Stomach (tissue), 8 donors: ENCODE measurements at regions not wholly inside any gene's neighbourhood (a gene's known extent, or its start where the extent isn't known, plus 50 kb on each side); places are given as distances from the start of the nearest gene placed in this dataset.

ENCODE experiments used
- DNase-seq, 2 donors: peaks; one replicate each; pipeline versions ENCODE4 v3.0.0 to v3.0.0-alpha.2; 2013 to 2019
- H3K27ac ChIP-seq, 5 donors: fragments of 200-600 bp in 4 of 5; sonication (generic) in 4 of 5; one replicate each; pipeline ENCODE4 v1.5.1; 2013 to 2019; ENCODE audit warnings: mild to moderate bottlenecking in 1 of 5, moderate library complexity in 1 of 5
- H3K27me3 ChIP-seq, 3 donors: fragments of 200-600 bp; sonication (generic); one replicate each; pipeline ENCODE4 v1.5.1; 2017 to 2019; ENCODE audit warnings: mixed run types in 1 of 3
- H3K36me3 ChIP-seq, 4 donors: fragments of 200-600 bp; sonication (generic); 1 replicate in 3 of 4; 2 replicates in 1 of 4; pipeline ENCODE4 v1.5.1; 2016 to 2019
- H3K4me1 ChIP-seq, 4 donors: fragments of 200-600 bp; sonication (generic); one replicate each; pipeline ENCODE4 v1.5.1; 2016 to 2019
- H3K4me3 ChIP-seq, 4 donors: fragments of 200-600 bp; sonication (generic) in 3 of 4; one replicate each; pipeline ENCODE4 v1.5.1; 2016 to 2019; ENCODE audit warnings: mild to moderate bottlenecking in 1 of 4
- H3K9me3 ChIP-seq, 4 donors: fragments of 200-600 bp; sonication (generic); one replicate each; pipeline ENCODE4 v1.5.1; 2016 to 2019
- EP300 ChIP-seq: sonication (generic); formaldehyde crosslinking; IDR thresholded peaks from one replicate; pipeline ENCODE4 v1.6.1; 2017; ENCODE audit warnings: antibody characterized with exemption
- POLR2A ChIP-seq, 4 donors: fragments of 450-650 bp; IDR thresholded peaks; one replicate each; pipeline ENCODE4 v1.6.1; 2016; ENCODE audit warnings: antibody characterized with exemption in 4 of 4, control low read depth in 2 of 4, mild to moderate bottlenecking in 1 of 4, moderate library complexity in 1 of 4
- POLR2AphosphoS5 ChIP-seq, 3 donors: sonication (generic); formaldehyde crosslinking; IDR thresholded peaks; one replicate each; pipeline ENCODE4 v1.6.1; 2016; ENCODE audit warnings: antibody characterized with exemption in 3 of 3
- WGBS, 5 donors: extraction: QIAGEN DNeasy Blood & Tissue Kit in 3 of 5; methylation state at CpG; one replicate each; pipeline versions ENCODE4 v1.1.5 to v1.1.7; 2013 to 2018; 5-methylcytosine and 5-hydroxymethylcytosine counted together
- intact Hi-C: fragments of 100-400 bp; cut with DNase I; formaldehyde crosslinking; loops from one replicate; pipeline ENCODE4 v1.15.1; 2023; ENCODE audit warnings: low total_unique reads
- TF ChIP-seq, protein P1 (sequence below), 7 experiments: fragments of 450-650 bp in 4 of 7; fragments of 200-600 bp in 3 of 7; sonication (generic) in 3 of 7; IDR thresholded peaks; one replicate each; pipeline ENCODE4 v1.5.1; 2016 to 2019; ENCODE audit warnings: antibody characterized with exemption in 7 of 7, control low read depth in 2 of 7, mild to moderate bottlenecking in 1 of 7
- donor health status: healthy with polysubstance abuse.
- donor health status: Bipolar disorder and iron deficiency.
- donor health status: healthy.

DNA sequence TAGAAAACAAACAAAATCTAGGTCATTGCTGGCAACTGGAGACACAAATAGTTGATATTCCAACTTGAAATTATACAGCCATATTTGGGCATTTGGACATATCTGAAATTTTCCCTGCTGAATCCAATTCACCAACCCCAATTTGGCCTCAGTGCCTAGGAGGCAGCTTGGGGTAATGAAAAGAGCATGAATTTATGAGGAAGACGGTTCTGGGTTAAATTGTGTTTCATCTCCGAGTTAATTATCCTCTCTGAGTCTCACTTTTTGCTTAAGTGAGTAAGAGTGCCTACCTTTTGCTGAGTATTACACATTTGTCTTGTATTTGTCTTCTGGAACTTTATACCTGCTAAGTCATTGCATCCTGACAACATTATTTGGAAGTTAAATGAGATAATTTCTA lies 1906.8 kb upstream of the PIK3C3 start:
- Histone ChIP-seq H3K36me3 (no peaks in the 10 kb centered on the region), H3K4me1 (no peaks in the 10 kb centered on the region), H3K4me3 (no peak overlapping the region), H3K27me3 (no peaks in the 10 kb centered on the region), H3K27ac (no peak overlapping the region), H3K9me3 (no peaks in the 10 kb centered on the region)
- TF ChIP-seq POLR2A (IDR thresholded peaks at IDR 0.05) (no peak), POLR2AphosphoS5 (IDR thresholded peaks at IDR 0.05) (no peak), EP300 (no peak)
- TF ChIP-seq, protein P1, sequence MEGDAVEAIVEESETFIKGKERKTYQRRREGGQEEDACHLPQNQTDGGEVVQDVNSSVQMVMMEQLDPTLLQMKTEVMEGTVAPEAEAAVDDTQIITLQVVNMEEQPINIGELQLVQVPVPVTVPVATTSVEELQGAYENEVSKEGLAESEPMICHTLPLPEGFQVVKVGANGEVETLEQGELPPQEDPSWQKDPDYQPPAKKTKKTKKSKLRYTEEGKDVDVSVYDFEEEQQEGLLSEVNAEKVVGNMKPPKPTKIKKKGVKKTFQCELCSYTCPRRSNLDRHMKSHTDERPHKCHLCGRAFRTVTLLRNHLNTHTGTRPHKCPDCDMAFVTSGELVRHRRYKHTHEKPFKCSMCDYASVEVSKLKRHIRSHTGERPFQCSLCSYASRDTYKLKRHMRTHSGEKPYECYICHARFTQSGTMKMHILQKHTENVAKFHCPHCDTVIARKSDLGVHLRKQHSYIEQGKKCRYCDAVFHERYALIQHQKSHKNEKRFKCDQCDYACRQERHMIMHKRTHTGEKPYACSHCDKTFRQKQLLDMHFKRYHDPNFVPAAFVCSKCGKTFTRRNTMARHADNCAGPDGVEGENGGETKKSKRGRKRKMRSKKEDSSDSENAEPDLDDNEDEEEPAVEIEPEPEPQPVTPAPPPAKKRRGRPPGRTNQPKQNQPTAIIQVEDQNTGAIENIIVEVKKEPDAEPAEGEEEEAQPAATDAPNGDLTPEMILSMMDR (IDR thresholded peaks at IDR 0.05) = no peak
- 80 to 92% (median 84%) methylated on average over 2 of the region's 2 CpGs for WGBS, 5 donors
- intact Hi-C loops = no loop called here
- DNase-seq = no peak

DNA sequence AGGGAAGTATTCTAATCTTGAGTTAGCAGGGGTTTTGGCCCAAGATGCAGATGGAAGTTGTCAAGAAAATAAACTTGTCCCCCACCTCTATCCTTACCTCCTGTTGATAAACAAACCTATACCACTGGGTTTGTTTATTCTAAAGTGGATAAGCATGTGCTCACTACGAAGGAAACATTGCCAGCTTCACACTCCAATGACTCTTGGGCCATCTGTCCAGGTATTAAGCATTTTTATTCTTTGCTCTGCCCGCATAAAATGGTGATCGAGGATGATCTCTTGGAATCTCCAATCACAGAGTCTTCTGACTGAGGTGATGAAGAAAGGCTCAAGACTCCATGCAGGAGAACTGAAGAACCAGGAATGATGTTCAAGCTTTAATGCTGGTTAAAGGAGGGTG lies 1908.4 kb upstream of the PIK3C3 start:
- Histone ChIP-seq H3K36me3 (no peaks in the 10 kb centered on the region), H3K4me1 (no peaks in the 10 kb centered on the region), H3K27ac (no peak overlapping the region), H3K4me3 (no peak overlapping the region), H3K27me3 (no peaks in the 10 kb centered on the region), H3K9me3 (no peaks in the 10 kb centered on the region)
- TF ChIP-seq, protein P1 (IDR thresholded peaks at IDR 0.05) = no peak
- TF ChIP-seq POLR2A (IDR thresholded peaks at IDR 0.05) (no peak), POLR2AphosphoS5 (IDR thresholded peaks at IDR 0.05) (no peak), EP300 (no peak)
- intact Hi-C loops = no loop called here
- DNase-seq = no peak
- WGBS, 5 donors = 71 to 78% (median 74%) methylated on average over 3 of the region's 3 CpGs

DNA sequence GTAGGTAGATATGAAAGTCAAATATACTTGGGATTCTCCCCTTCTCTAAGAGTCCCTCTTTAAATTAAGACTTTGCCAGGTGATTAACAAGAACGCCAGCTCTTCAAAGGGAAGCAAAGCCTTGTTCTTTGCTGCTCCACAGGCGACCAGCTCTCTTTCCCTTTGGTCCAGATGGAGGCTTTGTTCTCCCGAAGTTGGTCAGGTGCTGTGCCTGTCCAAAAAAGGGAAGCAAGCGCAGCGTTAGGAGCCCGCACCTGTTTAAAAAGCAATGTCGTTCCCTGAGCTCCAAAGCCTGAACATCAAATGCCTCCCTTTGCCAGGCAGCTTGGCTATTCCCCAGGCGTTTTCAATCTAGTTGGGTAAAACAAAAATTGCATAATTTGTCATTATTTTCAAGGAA lies 1913.1 kb upstream of the PIK3C3 start:
- H3K4me1 ChIP-seq = no peaks in the 10 kb centered on the region
- no peak overlapping the region for H3K4me3 ChIP-seq
- no peaks in the 10 kb centered on the region for H3K36me3 ChIP-seq
- intact Hi-C loops = no loop called here
- TF ChIP-seq POLR2AphosphoS5 (IDR thresholded peaks at IDR 0.05) = no peak
- TF ChIP-seq POLR2A (IDR thresholded peaks at IDR 0.05) = no peak
- no peak for TF ChIP-seq EP300
- TF ChIP-seq, protein P1 (IDR thresholded peaks at IDR 0.05) = no peak
- DNase-seq = no peak
- no peak overlapping the region for H3K27ac ChIP-seq
- WGBS, 5 donors = 45 to 73% (median 55%) methylated on average over 8 of the region's 8 CpGs
- H3K27me3 ChIP-seq = no peaks in the 10 kb centered on the region
- H3K9me3 ChIP-seq = no peaks in the 10 kb centered on the region

DNA sequence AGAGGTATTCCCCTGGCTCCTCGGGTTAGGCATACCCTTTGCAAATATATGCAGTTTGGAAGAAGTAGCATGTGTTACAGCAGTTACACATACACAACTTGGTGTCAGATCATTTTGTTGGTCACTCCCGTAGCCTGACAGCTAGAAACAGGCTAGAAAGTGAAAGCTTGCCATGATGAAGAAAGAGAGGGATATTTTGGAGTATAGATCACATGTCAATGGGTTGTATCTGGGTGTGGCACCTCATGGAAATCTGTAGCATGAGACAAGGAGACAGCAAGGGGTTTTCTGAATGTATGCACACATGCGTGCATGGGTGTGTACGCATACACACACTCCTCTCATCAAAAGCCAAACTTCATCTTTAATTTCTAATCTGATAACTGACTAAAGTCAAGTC lies 1914.5 kb upstream of the PIK3C3 start:
- Histone ChIP-seq H3K4me1 (no peaks in the 10 kb centered on the region), H3K9me3 (no peaks in the 10 kb centered on the region), H3K36me3 (no peaks in the 10 kb centered on the region), H3K27ac (no peak overlapping the region), H3K27me3 (no peaks in the 10 kb centered on the region), H3K4me3 (no peak overlapping the region)
- intact Hi-C loops = no loop called here
- DNase-seq = no peak
- WGBS, 5 donors = 72 to 86% (median 77%) methylated on average over 4 of the region's 4 CpGs
- TF ChIP-seq, protein P1 (IDR thresholded peaks at IDR 0.05) = no peak
- no peak for TF ChIP-seq EP300
- no peak for TF ChIP-seq POLR2A (IDR thresholded peaks at IDR 0.05)
- no peak for TF ChIP-seq POLR2AphosphoS5 (IDR thresholded peaks at IDR 0.05)
